ENCODE measurements at regions not wholly inside any gene's neighbourhood (a gene's known extent, or its start where the extent isn't known, plus 50 kb on each side); places are given as distances from the start of the nearest gene placed in this dataset.

- TF ChIP-seq, protein P1, sequence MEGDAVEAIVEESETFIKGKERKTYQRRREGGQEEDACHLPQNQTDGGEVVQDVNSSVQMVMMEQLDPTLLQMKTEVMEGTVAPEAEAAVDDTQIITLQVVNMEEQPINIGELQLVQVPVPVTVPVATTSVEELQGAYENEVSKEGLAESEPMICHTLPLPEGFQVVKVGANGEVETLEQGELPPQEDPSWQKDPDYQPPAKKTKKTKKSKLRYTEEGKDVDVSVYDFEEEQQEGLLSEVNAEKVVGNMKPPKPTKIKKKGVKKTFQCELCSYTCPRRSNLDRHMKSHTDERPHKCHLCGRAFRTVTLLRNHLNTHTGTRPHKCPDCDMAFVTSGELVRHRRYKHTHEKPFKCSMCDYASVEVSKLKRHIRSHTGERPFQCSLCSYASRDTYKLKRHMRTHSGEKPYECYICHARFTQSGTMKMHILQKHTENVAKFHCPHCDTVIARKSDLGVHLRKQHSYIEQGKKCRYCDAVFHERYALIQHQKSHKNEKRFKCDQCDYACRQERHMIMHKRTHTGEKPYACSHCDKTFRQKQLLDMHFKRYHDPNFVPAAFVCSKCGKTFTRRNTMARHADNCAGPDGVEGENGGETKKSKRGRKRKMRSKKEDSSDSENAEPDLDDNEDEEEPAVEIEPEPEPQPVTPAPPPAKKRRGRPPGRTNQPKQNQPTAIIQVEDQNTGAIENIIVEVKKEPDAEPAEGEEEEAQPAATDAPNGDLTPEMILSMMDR (conservative IDR thresholded peaks at IDR 0.05 in 1 of 2, IDR thresholded peaks at IDR 0.05 in 1 of 2; ENCODE audit: low read depth in 1 of 2, low read length in 2 of 2) = no peak
- TF ChIP-seq EZH2 (IDR thresholded peaks at IDR 0.05; ENCODE audit: low read length, missing control alignments) = no peak
These were observed 224.7 kb downstream of the ANTXR2 start for GRCh38 chr4:79848329-79848728.
